Stomach (tissue), 8 donors: ENCODE measurements at regions not wholly inside any gene's neighbourhood (a gene's known extent, or its start where the extent isn't known, plus 50 kb on each side); places are given as distances from the start of the nearest gene placed in this dataset.
"Not testable (repeated sequence)": the region's sequence is repeated elsewhere in the genome, so short reads cannot be mapped to it uniquely, and the experiment has no call there.

Experiments
- DNase-seq, 2 donors: peaks; one replicate each; pipeline versions ENCODE4 v3.0.0 to v3.0.0-alpha.2; 2013 to 2019
- H3K27ac ChIP-seq, 5 donors: fragments of 200-600 bp in 4 of 5; sonication (generic) in 4 of 5; one replicate each; pipeline ENCODE4 v1.5.1; 2013 to 2019; ENCODE audit warnings: mild to moderate bottlenecking in 1 of 5, moderate library complexity in 1 of 5
- H3K27me3 ChIP-seq, 3 donors: fragments of 200-600 bp; sonication (generic); one replicate each; pipeline ENCODE4 v1.5.1; 2017 to 2019; ENCODE audit warnings: mixed run types in 1 of 3
- H3K36me3 ChIP-seq, 4 donors: fragments of 200-600 bp; sonication (generic); 1 replicate in 3 of 4; 2 replicates in 1 of 4; pipeline ENCODE4 v1.5.1; 2016 to 2019
- H3K4me1 ChIP-seq, 4 donors: fragments of 200-600 bp; sonication (generic); one replicate each; pipeline ENCODE4 v1.5.1; 2016 to 2019
- H3K4me3 ChIP-seq, 4 donors: fragments of 200-600 bp; sonication (generic) in 3 of 4; one replicate each; pipeline ENCODE4 v1.5.1; 2016 to 2019; ENCODE audit warnings: mild to moderate bottlenecking in 1 of 4
- H3K9me3 ChIP-seq, 4 donors: fragments of 200-600 bp; sonication (generic); one replicate each; pipeline ENCODE4 v1.5.1; 2016 to 2019
- EP300 ChIP-seq: sonication (generic); formaldehyde crosslinking; IDR thresholded peaks from one replicate; pipeline ENCODE4 v1.6.1; 2017; ENCODE audit warnings: antibody characterized with exemption
- POLR2A ChIP-seq, 4 donors: fragments of 450-650 bp; IDR thresholded peaks; one replicate each; pipeline ENCODE4 v1.6.1; 2016; ENCODE audit warnings: antibody characterized with exemption in 4 of 4, control low read depth in 2 of 4, mild to moderate bottlenecking in 1 of 4, moderate library complexity in 1 of 4
- POLR2AphosphoS5 ChIP-seq, 3 donors: sonication (generic); formaldehyde crosslinking; IDR thresholded peaks; one replicate each; pipeline ENCODE4 v1.6.1; 2016; ENCODE audit warnings: antibody characterized with exemption in 3 of 3
- WGBS, 5 donors: extraction: QIAGEN DNeasy Blood & Tissue Kit in 3 of 5; methylation state at CpG; one replicate each; pipeline versions ENCODE4 v1.1.5 to v1.1.7; 2013 to 2018; 5-methylcytosine and 5-hydroxymethylcytosine counted together
- intact Hi-C: fragments of 100-400 bp; cut with DNase I; formaldehyde crosslinking; loops from one replicate; pipeline ENCODE4 v1.15.1; 2023; ENCODE audit warnings: low total_unique reads
- TF ChIP-seq, protein P1 (sequence below), 7 experiments: fragments of 450-650 bp in 4 of 7; fragments of 200-600 bp in 3 of 7; sonication (generic) in 3 of 7; IDR thresholded peaks; one replicate each; pipeline ENCODE4 v1.5.1; 2016 to 2019; ENCODE audit warnings: antibody characterized with exemption in 7 of 7, control low read depth in 2 of 7, mild to moderate bottlenecking in 1 of 7
- donor health status: healthy with polysubstance abuse.
- donor health status: Bipolar disorder and iron deficiency.
- donor health status: healthy.

DNA sequence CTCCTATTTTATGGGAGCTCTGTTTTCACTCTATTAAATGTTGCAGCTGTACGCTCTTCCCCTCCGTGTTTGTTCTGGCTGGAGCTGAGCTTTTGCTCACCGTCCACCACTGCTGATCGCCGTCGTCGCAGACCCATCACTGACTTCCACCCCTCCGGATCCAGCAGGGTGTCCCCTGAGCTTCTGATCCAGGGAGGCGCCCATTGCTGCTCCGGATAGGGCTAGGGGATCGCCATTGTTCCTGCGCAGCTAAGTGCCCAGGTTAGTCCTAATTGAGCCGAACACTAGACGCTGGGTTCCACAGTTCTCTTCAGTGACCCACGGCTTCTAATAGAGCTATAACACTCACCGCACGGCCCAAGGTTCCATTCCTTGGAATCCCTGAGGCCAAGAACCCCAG, 96.2 kb upstream of the PRDM9 start:
- WGBS, 5 donors: 84 to 90% (median 88%) methylated on average over 14 to 17 of the region's 17 CpGs
- intact Hi-C loops: no loop called here
- H3K9me3 ChIP-seq: no peaks in the 10 kb centered on the region
- H3K36me3 ChIP-seq: no peaks in the 10 kb centered on the region
- H3K4me3 ChIP-seq: no peak overlapping the region
- DNase-seq: no peak
- TF ChIP-seq POLR2AphosphoS5 (IDR thresholded peaks at IDR 0.05): no peak
- TF ChIP-seq, protein P1, sequence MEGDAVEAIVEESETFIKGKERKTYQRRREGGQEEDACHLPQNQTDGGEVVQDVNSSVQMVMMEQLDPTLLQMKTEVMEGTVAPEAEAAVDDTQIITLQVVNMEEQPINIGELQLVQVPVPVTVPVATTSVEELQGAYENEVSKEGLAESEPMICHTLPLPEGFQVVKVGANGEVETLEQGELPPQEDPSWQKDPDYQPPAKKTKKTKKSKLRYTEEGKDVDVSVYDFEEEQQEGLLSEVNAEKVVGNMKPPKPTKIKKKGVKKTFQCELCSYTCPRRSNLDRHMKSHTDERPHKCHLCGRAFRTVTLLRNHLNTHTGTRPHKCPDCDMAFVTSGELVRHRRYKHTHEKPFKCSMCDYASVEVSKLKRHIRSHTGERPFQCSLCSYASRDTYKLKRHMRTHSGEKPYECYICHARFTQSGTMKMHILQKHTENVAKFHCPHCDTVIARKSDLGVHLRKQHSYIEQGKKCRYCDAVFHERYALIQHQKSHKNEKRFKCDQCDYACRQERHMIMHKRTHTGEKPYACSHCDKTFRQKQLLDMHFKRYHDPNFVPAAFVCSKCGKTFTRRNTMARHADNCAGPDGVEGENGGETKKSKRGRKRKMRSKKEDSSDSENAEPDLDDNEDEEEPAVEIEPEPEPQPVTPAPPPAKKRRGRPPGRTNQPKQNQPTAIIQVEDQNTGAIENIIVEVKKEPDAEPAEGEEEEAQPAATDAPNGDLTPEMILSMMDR (IDR thresholded peaks at IDR 0.05): no peak
- TF ChIP-seq EP300: no peak
- TF ChIP-seq POLR2A (IDR thresholded peaks at IDR 0.05): no peak
- no peak overlapping the region for H3K27ac ChIP-seq
- H3K4me1 ChIP-seq: no peaks in the 10 kb centered on the region
- H3K27me3 ChIP-seq: no peaks in the 10 kb centered on the region

DNA sequence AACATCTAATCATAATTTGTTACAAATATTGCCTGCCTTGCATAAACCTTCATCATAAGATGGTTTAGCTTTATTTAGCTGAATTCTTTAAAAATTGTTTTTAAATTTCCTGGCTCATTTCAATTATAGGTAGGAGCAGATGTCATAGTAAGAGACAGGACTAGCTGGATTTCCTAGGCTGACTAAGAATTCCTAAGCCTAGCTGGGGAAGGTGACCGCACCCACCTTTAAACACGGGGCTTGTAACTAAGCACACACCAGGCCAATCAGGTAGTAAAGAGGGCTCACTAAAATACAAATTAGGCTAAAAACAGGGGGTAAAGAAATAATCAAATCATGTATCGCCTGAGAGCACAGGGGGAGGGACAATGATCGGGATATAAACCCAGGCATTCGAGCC, 96.6 kb upstream of the PRDM9 start:
- H3K27ac ChIP-seq, H3K9me3 ChIP-seq, H3K36me3 ChIP-seq, H3K27me3 ChIP-seq, H3K4me3 ChIP-seq, DNase-seq, intact Hi-C loops, H3K4me1 ChIP-seq: not testable (repeated sequence)
- WGBS, 5 donors: 74 to 82% (median 82%) methylated on average over 5 of the region's 5 CpGs

DNA sequence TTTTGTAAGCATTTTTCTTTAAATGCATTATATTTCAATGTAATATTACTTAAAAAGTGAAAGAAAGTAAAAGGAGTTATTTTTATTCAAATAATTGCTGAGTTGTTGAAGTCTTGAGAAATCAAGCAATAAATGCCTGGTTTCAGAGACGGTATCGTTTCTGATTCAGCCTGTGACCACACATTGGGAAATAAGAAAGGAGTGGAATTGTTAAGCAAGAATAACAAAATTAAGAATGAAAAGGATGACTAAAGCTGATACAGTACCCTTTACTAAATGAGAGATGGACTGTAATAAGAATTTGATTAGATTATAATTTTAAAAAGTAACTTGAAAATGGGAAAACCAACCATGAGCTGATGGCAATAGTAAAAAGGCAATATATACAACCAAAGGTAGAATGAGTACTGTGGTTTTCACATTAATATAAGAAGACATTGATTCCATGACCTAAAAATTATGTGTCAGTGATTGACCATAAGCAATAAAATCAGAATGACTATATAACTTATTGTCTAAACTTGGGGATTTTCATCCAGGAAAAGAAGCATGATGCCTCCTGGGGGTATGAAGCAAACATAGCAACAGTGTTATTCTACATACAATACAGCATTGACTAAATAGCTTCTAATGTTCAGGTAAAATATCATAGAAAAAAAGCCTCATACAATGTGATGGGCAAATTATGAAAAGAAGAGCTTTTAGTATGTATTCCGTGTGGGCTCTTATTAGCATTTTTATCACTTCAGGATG, 101.9 kb upstream of the PRDM9 start:
- H3K9me3 ChIP-seq: no peaks in the 10 kb centered on the region
- no peak overlapping the region for H3K4me3 ChIP-seq
- 88 to 93% (median 90%) methylated on average over 3 of the region's 3 CpGs for WGBS, 5 donors
- no peak for DNase-seq
- H3K4me1 ChIP-seq: no peaks in the 10 kb centered on the region
- H3K27ac ChIP-seq: no peak overlapping the region
- TF ChIP-seq POLR2A (IDR thresholded peaks at IDR 0.05): no peak
- TF ChIP-seq POLR2AphosphoS5 (IDR thresholded peaks at IDR 0.05): no peak
- TF ChIP-seq, protein P1 (IDR thresholded peaks at IDR 0.05): no peak
- no peak for TF ChIP-seq EP300
- no peaks in the 10 kb centered on the region for H3K36me3 ChIP-seq
- intact Hi-C loops: no loop called here
- no peaks in the 10 kb centered on the region for H3K27me3 ChIP-seq

DNA sequence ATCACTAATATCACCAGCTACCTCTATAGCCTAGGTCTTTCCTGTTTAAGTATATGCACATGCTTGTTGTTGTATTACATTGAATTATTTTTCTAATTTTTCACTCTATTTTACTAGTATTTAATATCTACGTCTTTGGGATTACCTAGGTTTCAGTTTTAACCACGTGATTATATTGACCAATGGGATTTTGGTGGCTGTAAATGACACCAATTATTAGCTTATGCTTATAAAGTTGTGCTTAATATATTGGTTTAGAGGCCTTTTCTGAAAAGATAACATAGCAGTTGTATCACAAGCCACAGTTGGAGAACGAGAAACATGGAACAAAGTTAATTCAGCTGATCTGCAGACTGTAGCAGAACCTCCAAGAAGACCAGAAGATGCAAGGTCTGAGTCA, 104.8 kb upstream of the PRDM9 start:
- intact Hi-C loops: no loop called here
- Histone ChIP-seq H3K36me3 (no peaks in the 10 kb centered on the region), H3K4me3 (no peak overlapping the region), H3K27me3 (no peaks in the 10 kb centered on the region), H3K4me1 (no peaks in the 10 kb centered on the region), H3K27ac (no peak overlapping the region), H3K9me3 (peaks cover 0 to 2% (median 0%) of the 10 kb centered on the region in 4 donors)
- no peak for TF ChIP-seq POLR2A (IDR thresholded peaks at IDR 0.05)
- TF ChIP-seq POLR2AphosphoS5 (IDR thresholded peaks at IDR 0.05): no peak
- TF ChIP-seq, protein P1 (IDR thresholded peaks at IDR 0.05): no peak
- no peak for DNase-seq
- WGBS, 5 donors: 50 to 59% (median 53%) methylated on average over 3 of the region's 3 CpGs

DNA sequence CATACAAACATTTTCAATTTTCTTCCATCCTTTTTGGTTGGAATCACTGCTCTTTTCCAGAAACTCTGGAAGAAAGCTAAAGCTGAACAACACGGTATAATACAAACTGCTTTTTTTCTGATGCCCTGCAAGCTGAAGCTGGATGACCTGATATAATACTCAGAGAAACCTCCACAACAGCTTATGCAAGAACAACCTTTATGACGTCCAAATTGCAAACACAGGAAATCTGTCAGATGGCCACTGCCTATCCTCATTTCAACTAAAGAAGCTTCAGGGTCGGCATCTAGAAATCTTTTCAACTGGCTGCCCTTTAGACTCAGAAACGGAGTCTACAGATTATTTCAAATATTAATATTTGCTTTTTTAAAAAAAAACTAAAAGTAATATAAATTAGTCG, 106.5 kb upstream of the PRDM9 start:
- no peaks in the 10 kb centered on the region for H3K36me3 ChIP-seq
- 79 to 82% (median 81%) methylated on average over 5 of the region's 5 CpGs for WGBS, 5 donors

More for the DNA sequence above, 106.5 kb upstream of the PRDM9 start:
- no peak for DNase-seq
- Histone ChIP-seq H3K27ac (no peak overlapping the region), H3K4me3 (no peak overlapping the region), H3K27me3 (no peaks in the 10 kb centered on the region), H3K9me3 (peaks cover 0 to 5% (median 0%) of the 10 kb centered on the region in 4 donors), H3K4me1 (no peaks in the 10 kb centered on the region)
- TF ChIP-seq, protein P1 (IDR thresholded peaks at IDR 0.05): no peak
- no peak for TF ChIP-seq EP300
- intact Hi-C loops: no loop called here
